ENCODE measurements at regions not wholly inside any gene's neighbourhood (a gene's known extent, or its start where the extent isn't known, plus 50 kb on each side); places are given as distances from the start of the nearest gene placed in this dataset.

GRCh38 chr1:55529017-55529416 is 313.9 kb upstream of the USP24 start:
- Histone ChIP-seq H3K9me2 (ENCODE audit: insufficient read depth, low read length) (no peaks in the 10 kb centered on the region), H3K36me3 (ENCODE audit: insufficient read depth, low read length) (no peaks in the 10 kb centered on the region), H3K79me2 (ENCODE audit: insufficient read depth, low read depth, low read length) (no peaks in the 10 kb centered on the region), H3K4me3 (ENCODE audit: low read depth, low read length, poor library complexity, severe bottlenecking) (no peak overlapping the region), H3K27ac (ENCODE audit: low read depth, low read length, poor library complexity, severe bottlenecking) (no peak overlapping the region), H4K20me1 (ENCODE audit: insufficient read depth, low read length) (no peaks in the 10 kb centered on the region), H2AFZ (ENCODE audit: low read length) (no peak overlapping the region), H3K4me2 (ENCODE audit: low read length) (no peak overlapping the region), H3K4me1 (ENCODE audit: insufficient read depth, low read length, poor library complexity, severe bottlenecking) (no peaks in the 10 kb centered on the region), H3K9me3 (ENCODE audit: low read length) (no peaks in the 10 kb centered on the region)
- no TSS peak for BruUV-seq (replicated peaks)
- intact Hi-C loops (cut with micrococcal nuclease; ENCODE audit: unreplicated experiment): no loop called here
- POLR2A ChIA-PET: no interaction called here
- TF ChIP-seq EZH2phosphoT487 (IDR thresholded peaks at IDR 0.05; ENCODE audit: borderline replicate concordance, low read depth, low read length) (no peak), CTCF (conservative IDR thresholded peaks at IDR 0.05; ENCODE audit: low read length) (no peak)
- CTCF ChIA-PET (ENCODE audit: unreplicated experiment): no interaction called here
- no peak for DNase-seq (ENCODE audit: low spot score)

- no TSS peak for BruUV-seq (replicated peaks)
These were observed 312.7 kb upstream of the USP24 start for GRCh38 chr1:55527831-55528230.

GRCh38 chr1:55526716-55527115 is 311.6 kb upstream of the USP24 start:
- TF ChIP-seq CTCF (conservative IDR thresholded peaks at IDR 0.05; ENCODE audit: low read length) (no peak), EZH2phosphoT487 (IDR thresholded peaks at IDR 0.05; ENCODE audit: borderline replicate concordance, low read depth, low read length) (no peak)
- Histone ChIP-seq H2AFZ (ENCODE audit: low read length) (no peak overlapping the region), H3K36me3 (ENCODE audit: insufficient read depth, low read length) (no peaks in the 10 kb centered on the region), H3K9me3 (ENCODE audit: low read length) (no peaks in the 10 kb centered on the region), H3K27ac (ENCODE audit: low read depth, low read length, poor library complexity, severe bottlenecking) (no peak overlapping the region), H3K4me1 (ENCODE audit: insufficient read depth, low read length, poor library complexity, severe bottlenecking) (no peaks in the 10 kb centered on the region), H4K20me1 (ENCODE audit: insufficient read depth, low read length) (no peaks in the 10 kb centered on the region), H3K4me2 (ENCODE audit: low read length) (no peak overlapping the region), H3K9me2 (ENCODE audit: insufficient read depth, low read length) (no peaks in the 10 kb centered on the region), H3K79me2 (ENCODE audit: insufficient read depth, low read depth, low read length) (no peaks in the 10 kb centered on the region), H3K4me3 (ENCODE audit: low read depth, low read length, poor library complexity, severe bottlenecking) (no peak overlapping the region)
- intact Hi-C loops (cut with micrococcal nuclease; ENCODE audit: unreplicated experiment): no loop called here
- no peak for DNase-seq (ENCODE audit: low spot score)
- CTCF ChIA-PET (ENCODE audit: unreplicated experiment): no interaction called here
- BruUV-seq (replicated peaks): no TSS peak
- POLR2A ChIA-PET: no interaction called here

More at GRCh38 chr1:55527831-55528230, 312.7 kb upstream of the USP24 start:
- H3K79me2 ChIP-seq (ENCODE audit: insufficient read depth, low read depth, low read length): no peaks in the 10 kb centered on the region
- no peaks in the 10 kb centered on the region for H3K4me1 ChIP-seq (ENCODE audit: insufficient read depth, low read length, poor library complexity, severe bottlenecking)
- H2AFZ ChIP-seq (ENCODE audit: low read length): no peak overlapping the region
- no peaks in the 10 kb centered on the region for H3K9me3 ChIP-seq (ENCODE audit: low read length)
- H3K4me3 ChIP-seq (ENCODE audit: low read depth, low read length, poor library complexity, severe bottlenecking): no peak overlapping the region
- no peak overlapping the region for H3K4me2 ChIP-seq (ENCODE audit: low read length)
- no peaks in the 10 kb centered on the region for H3K9me2 ChIP-seq (ENCODE audit: insufficient read depth, low read length)
- ChIA-PET POLR2A (no interaction called here), CTCF (ENCODE audit: unreplicated experiment) (no interaction called here)
- no peak for DNase-seq (ENCODE audit: low spot score)
- intact Hi-C loops (cut with micrococcal nuclease; ENCODE audit: unreplicated experiment): no loop called here
- H4K20me1 ChIP-seq (ENCODE audit: insufficient read depth, low read length): no peaks in the 10 kb centered on the region
- no peak overlapping the region for H3K27ac ChIP-seq (ENCODE audit: low read depth, low read length, poor library complexity, severe bottlenecking)
- H3K36me3 ChIP-seq (ENCODE audit: insufficient read depth, low read length): no peaks in the 10 kb centered on the region
- TF ChIP-seq EZH2phosphoT487 (IDR thresholded peaks at IDR 0.05; ENCODE audit: borderline replicate concordance, low read depth, low read length) (no peak), CTCF (conservative IDR thresholded peaks at IDR 0.05; ENCODE audit: low read length) (no peak)
